GM12872 (cell line): ENCODE measurements at regions not wholly inside any gene's neighbourhood (a gene's known extent, or its start where the extent isn't known, plus 50 kb on each side); places are given as distances from the start of the nearest gene placed in this dataset.

Experiments used
- TF ChIP-seq, protein P1 (sequence below): IDR thresholded peaks from 3 replicates; pipeline ENCODE4 v1.5.1; 2011; ENCODE audit warnings: low read depth, mild to moderate bottlenecking, low read length, moderate library complexity; ENCODE audit not compliant: insufficient read depth

DNA sequence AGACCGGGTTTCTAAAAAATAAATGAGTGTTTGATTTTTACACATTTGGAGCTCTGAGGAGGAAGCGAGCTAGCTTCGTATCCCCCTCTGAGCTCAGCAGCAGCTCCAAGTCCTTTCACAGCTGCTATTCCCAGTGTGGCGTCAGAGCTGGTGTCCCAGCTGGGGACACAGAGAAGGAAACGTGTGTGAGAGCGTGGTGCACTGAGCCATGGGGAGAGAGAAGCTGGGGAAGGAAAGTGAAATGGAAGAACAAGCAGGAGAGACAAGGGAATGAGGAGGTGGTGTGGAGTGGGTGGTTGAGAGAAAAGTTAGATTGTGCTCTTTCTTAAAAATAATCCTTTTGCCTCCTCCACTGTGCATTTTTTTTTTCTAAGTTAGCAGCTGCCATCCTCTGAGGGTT is 79.5 kb upstream of the SLC4A4 start:
- TF ChIP-seq, protein P1, sequence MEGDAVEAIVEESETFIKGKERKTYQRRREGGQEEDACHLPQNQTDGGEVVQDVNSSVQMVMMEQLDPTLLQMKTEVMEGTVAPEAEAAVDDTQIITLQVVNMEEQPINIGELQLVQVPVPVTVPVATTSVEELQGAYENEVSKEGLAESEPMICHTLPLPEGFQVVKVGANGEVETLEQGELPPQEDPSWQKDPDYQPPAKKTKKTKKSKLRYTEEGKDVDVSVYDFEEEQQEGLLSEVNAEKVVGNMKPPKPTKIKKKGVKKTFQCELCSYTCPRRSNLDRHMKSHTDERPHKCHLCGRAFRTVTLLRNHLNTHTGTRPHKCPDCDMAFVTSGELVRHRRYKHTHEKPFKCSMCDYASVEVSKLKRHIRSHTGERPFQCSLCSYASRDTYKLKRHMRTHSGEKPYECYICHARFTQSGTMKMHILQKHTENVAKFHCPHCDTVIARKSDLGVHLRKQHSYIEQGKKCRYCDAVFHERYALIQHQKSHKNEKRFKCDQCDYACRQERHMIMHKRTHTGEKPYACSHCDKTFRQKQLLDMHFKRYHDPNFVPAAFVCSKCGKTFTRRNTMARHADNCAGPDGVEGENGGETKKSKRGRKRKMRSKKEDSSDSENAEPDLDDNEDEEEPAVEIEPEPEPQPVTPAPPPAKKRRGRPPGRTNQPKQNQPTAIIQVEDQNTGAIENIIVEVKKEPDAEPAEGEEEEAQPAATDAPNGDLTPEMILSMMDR = no peak

GRCh38 chr4:71259911-71260331 is 78.9 kb upstream of the SLC4A4 start:
- TF ChIP-seq, protein P1 = no peak

- TF ChIP-seq, protein P1 = no peak
Measured at GRCh38 chr4:71260544-71260943, 78.3 kb upstream of the SLC4A4 start.

DNA sequence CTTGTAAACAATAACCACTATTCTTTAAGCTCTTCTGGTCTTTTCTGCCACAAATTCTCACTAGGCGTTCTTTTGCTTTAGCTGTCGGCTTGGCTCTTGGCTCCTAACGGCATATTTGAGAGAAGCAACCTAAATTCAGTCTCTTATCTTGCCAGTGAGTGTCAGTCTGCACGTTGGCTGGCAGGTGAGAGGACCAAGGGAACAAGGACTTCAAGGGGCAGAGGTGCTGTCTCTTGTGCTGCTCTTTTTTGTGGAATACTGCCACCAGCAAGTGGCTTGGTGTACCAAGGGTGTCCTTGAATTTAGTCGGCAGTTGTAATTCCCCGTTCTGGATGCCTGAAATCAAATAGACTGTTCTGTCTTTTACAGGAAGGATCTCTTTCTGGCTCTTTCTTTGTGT is 77.8 kb upstream of the SLC4A4 start:
- TF ChIP-seq, protein P1 = no peak

GRCh38 chr4:71261633-71262121 is 77.1 kb upstream of the SLC4A4 start:
- TF ChIP-seq, protein P1 = no peak

DNA sequence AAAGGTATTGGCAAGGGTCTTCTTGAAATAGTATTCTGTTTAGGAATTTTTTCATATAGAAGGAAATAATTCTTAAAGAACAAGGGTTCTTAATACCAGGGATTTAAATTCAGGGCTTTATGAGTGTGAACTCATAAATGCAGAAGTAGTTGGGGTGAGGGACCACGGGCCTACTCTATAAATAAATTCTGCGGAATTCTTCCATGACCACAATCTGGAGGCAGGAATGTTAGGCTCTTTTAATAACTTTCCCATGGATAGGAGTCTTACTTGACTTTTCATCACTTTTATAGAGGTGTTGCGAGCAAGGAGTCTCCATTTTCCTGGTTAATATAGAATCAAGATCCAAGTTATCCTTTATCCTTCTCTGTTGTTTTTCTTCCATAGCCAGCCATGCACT is 76.7 kb upstream of the SLC4A4 start:
- TF ChIP-seq, protein P1 = no peak

- TF ChIP-seq, protein P1 = no peak
Measured at GRCh38 chr4:71266090-71266794, 72.6 kb upstream of the SLC4A4 start.
